Liver (tissue), 6 donors: ENCODE measurements at regions not wholly inside any gene's neighbourhood (a gene's known extent, or its start where the extent isn't known, plus 50 kb on each side); places are given as distances from the start of the nearest gene placed in this dataset.
"Not testable (repeated sequence)": the region's sequence is repeated elsewhere in the genome, so short reads cannot be mapped to it uniquely, and the experiment has no call there.

Experiments
- DNase-seq: peaks from one replicate; pipeline ENCODE4 v3.0.0-alpha.2; 2017; ENCODE audit warnings: low spot score
- H3K27ac ChIP-seq, 2 donors: one replicate each; pipeline ENCODE4 v1.7.0; 2013; ENCODE audit warnings: inconsistent platforms in 2 of 2, low read length in 2 of 2, control low read depth in 1 of 2, low read depth in 1 of 2, mild to moderate bottlenecking in 1 of 2
- H3K27me3 ChIP-seq, 4 donors: one replicate each; pipeline versions ENCODE4 v1.6.1 to v1.7.0; 2013; ENCODE audit warnings: low read length in 3 of 4, inconsistent platforms in 1 of 4, mild to moderate bottlenecking in 1 of 4, moderate library complexity in 1 of 4; ENCODE audit not compliant: control insufficient read depth in 4 of 4, insufficient read depth in 4 of 4
- H3K36me3 ChIP-seq, 4 donors: one replicate each; pipeline versions ENCODE4 v1.6.1 to v1.7.0; 2013; ENCODE audit warnings: low read length in 3 of 4, mild to moderate bottlenecking in 3 of 4, low read depth in 1 of 4, moderate library complexity in 1 of 4; ENCODE audit not compliant: control insufficient read depth in 4 of 4, insufficient read depth in 3 of 4
- H3K4me1 ChIP-seq, 4 donors: one replicate each; pipeline versions ENCODE4 v1.6.1 to v1.7.0; 2013; ENCODE audit warnings: low read length in 3 of 4, mild to moderate bottlenecking in 3 of 4, moderate library complexity in 1 of 4; ENCODE audit not compliant: control insufficient read depth in 4 of 4, insufficient read depth in 4 of 4
- H3K4me3 ChIP-seq, 3 donors: one replicate each; pipeline versions ENCODE4 v1.6.1 to v1.7.0; 2013; ENCODE audit warnings: low read length in 3 of 3, control low read depth in 1 of 3, low read depth in 1 of 3, mild to moderate bottlenecking in 1 of 3
- H3K9ac ChIP-seq, 2 donors: one replicate each; pipeline ENCODE4 v1.7.0; 2013; ENCODE audit warnings: low read length in 2 of 2, mild to moderate bottlenecking in 2 of 2, moderate library complexity in 2 of 2, control low read depth in 1 of 2, low read depth in 1 of 2
- H3K9me3 ChIP-seq, 4 donors: one replicate each; pipeline versions ENCODE4 v1.6.1 to v1.7.0; 2013; ENCODE audit warnings: low read length in 3 of 4; ENCODE audit not compliant: control insufficient read depth in 4 of 4
- WGBS: extraction: QIAGEN DNeasy Blood & Tissue Kit; methylation state at CpG from one replicate; pipeline ENCODE4 v1.1.7; 2013; 5-methylcytosine and 5-hydroxymethylcytosine counted together
- donor health status: healthy.
- donor health status: healthy.
- donor health status: healthy.

DNA sequence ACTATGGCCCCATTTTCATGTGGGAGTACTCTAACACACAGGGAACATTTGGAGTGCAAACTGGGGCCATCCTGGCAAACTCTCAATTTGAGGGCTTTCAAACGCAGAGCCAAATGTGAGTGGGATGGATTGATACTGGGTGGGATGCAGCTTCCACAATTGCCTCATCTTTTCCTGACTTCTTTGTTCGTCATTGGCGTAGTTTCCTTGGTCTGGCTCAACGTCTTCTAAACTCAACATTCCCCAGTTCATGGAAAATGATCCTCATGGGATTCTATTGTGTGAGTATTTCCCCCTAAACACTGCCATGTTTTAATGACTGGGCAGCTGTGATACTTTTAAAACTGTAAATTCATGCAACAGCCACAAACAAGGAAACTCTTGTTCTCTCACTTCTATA, 228.3 kb downstream of the TSPY10 start:
- not testable (repeated sequence) for H3K27ac ChIP-seq, H3K9ac ChIP-seq, DNase-seq, H3K4me1 ChIP-seq, H3K27me3 ChIP-seq, H3K4me3 ChIP-seq, H3K36me3 ChIP-seq, H3K9me3 ChIP-seq
- WGBS: no CpG with 5 or more reads among the region's 4 CpGs

DNA sequence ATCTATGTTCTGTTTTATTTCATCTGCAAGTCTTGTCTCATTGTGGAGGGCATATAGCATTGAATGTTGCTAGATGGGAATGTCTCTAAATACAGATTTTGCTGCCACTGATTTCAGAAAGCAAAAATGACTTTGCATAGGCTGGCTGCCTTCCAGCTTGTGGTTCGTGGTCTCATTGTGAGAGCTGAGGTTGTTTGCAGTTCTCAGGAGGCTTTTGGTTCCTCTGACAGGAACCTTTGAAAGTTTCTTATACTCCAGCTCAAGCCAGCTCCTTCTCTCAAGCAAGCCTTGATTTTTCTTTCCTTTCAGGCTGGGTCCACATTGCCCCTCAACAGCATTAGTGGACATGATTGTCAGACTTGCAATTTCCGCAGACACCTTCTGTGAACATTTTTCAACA, 229.8 kb downstream of the TSPY10 start:
- not testable (repeated sequence) for H3K27ac ChIP-seq, H3K36me3 ChIP-seq, H3K9ac ChIP-seq, H3K4me3 ChIP-seq, H3K27me3 ChIP-seq, DNase-seq, H3K4me1 ChIP-seq, H3K9me3 ChIP-seq
- no CpG with 5 or more reads among the region's 2 CpGs for WGBS

DNA sequence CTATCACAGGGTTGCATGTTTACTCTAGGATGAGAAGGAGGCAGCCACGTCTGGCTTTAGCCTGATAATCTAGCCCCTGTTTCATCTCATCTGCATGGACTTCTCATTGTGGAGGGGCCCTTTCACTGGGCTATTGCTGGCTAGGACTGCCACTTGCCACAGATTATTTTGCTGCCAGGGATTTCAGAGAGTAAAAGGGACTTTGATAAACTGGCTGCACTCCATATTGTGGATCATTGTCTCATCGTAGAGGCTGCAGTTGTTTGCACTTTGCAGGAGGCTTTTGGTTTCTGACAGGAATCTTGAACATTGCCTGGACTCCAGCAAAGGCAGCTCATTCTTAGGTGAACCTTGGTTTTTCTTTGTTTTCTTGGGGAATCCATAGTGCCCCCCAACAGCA, 234.8 kb downstream of the TSPY10 start:
- not testable (repeated sequence) for H3K27ac ChIP-seq, H3K9me3 ChIP-seq, H3K9ac ChIP-seq, H3K27me3 ChIP-seq, DNase-seq, H3K4me3 ChIP-seq, H3K4me1 ChIP-seq, H3K36me3 ChIP-seq
- no CpG with 5 or more reads among the region's 2 CpGs for WGBS

- not testable (repeated sequence) for H3K36me3 ChIP-seq
- WGBS: no CpG with 5 or more reads among the region's 6 CpGs
These were observed 241.6 kb downstream of the TSPY10 start for GRCh38 chrY:9769312-9769711.

DNA sequence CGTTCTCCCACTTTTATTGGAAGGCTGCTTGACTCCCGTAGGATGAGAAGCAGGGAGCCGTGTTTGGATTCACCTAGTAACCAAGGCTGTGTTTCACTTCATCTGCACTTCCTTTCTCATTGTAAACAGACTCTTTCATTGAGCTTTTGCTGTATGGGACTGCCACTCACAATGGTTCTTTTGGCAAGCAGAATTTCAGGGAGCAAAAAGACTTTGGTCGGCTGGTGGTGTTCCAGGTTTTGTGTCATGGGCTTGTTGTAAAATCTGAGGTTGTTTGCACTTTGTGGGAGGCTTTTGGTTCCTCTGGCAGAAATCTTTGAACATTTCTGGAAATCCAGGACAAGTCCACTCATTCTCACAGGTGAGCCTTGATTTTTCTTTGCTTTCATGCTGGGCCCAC, 243.4 kb downstream of the TSPY10 start:
- no CpG with 5 or more reads among the region's 4 CpGs for WGBS
- not testable (repeated sequence) for H3K27me3 ChIP-seq, H3K27ac ChIP-seq, DNase-seq, H3K9ac ChIP-seq, H3K4me3 ChIP-seq, H3K36me3 ChIP-seq, H3K9me3 ChIP-seq, H3K4me1 ChIP-seq

More at GRCh38 chrY:9769312-9769711, 241.6 kb downstream of the TSPY10 start:
- not testable (repeated sequence) for DNase-seq, H3K4me1 ChIP-seq, H3K27me3 ChIP-seq, H3K9ac ChIP-seq, H3K27ac ChIP-seq, H3K9me3 ChIP-seq, H3K4me3 ChIP-seq

GRCh38 chrY:9772120-9772519, 244.4 kb downstream of the TSPY10 start:
- WGBS: no CpG with 5 or more reads among the region's 2 CpGs
- H3K27ac ChIP-seq: not testable (repeated sequence)

GRCh38 chrY:9774765-9775164, 247.1 kb downstream of the TSPY10 start:
- no CpG with 5 or more reads among the region's 2 CpGs for WGBS
- not testable (repeated sequence) for H3K9me3 ChIP-seq, H3K4me1 ChIP-seq, H3K4me3 ChIP-seq, H3K9ac ChIP-seq, H3K27me3 ChIP-seq, H3K36me3 ChIP-seq, DNase-seq, H3K27ac ChIP-seq

More at GRCh38 chrY:9772120-9772519, 244.4 kb downstream of the TSPY10 start:
- H3K4me3 ChIP-seq, H3K36me3 ChIP-seq, H3K27me3 ChIP-seq, DNase-seq, H3K4me1 ChIP-seq, H3K9ac ChIP-seq, H3K9me3 ChIP-seq: not testable (repeated sequence)

DNA sequence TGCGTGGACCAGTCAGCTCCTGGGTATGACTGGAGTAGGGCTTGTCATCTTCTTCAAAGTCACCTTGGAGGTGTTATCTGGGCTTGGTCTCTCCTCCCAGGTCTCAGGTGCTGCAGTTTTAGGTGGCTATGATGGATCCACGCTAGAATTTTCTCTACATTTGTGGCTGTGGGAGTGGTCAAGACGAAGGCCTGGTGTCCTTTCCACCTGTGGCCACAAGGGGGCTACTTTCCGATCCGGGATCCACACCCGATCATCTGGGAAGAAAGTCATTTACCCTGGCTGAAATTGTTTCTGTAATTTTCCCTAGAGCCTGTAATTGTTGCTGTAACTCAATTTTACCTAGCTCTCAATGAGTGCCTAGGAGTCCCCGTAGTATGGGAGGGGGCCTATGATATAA, 248.0 kb downstream of the TSPY10 start:
- not testable (repeated sequence) for H3K27ac ChIP-seq, H3K9ac ChIP-seq, H3K36me3 ChIP-seq, H3K4me3 ChIP-seq, DNase-seq, H3K4me1 ChIP-seq, H3K9me3 ChIP-seq, H3K27me3 ChIP-seq
- WGBS: no CpG with 5 or more reads among the region's 7 CpGs

DNA sequence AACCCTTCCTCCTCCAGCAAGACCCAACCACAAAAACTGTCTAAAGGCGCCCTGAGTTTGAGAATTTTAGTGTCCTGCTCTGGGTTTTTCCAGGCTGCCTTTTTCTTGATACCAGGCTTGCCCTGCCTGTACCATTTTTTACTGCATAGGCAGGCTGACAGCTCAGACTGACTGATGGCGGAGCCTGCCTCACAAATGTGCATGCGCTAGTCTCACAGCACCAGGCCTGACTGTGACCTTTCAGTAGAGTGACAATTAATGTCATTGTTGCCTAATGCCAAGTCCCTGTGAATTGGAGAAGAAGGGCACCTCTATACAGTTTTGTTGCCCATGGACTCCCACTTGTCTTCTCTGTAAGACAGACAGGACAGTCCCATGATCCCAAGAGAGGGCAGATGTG, 253.9 kb downstream of the TSPY10 start:
- WGBS: no CpG with 5 or more reads among the region's 3 CpGs
- not testable (repeated sequence) for H3K27ac ChIP-seq, H3K27me3 ChIP-seq

More for the DNA sequence above, 253.9 kb downstream of the TSPY10 start:
- not testable (repeated sequence) for H3K9me3 ChIP-seq, H3K36me3 ChIP-seq, DNase-seq, H3K4me1 ChIP-seq, H3K9ac ChIP-seq, H3K4me3 ChIP-seq
